GM20000 (cell line): ENCODE measurements at regions not wholly inside any gene's neighbourhood (a gene's known extent, or its start where the extent isn't known, plus 50 kb on each side); places are given as distances from the start of the nearest gene placed in this dataset.

Experiments
- DNase-seq: peaks from one replicate; pipeline ENCODE4 v3.0.0; 2012; ENCODE audit warnings: low spot score
- CTCF ChIP-seq: IDR thresholded peaks from 2 replicates; pipeline ENCODE4 v1.5.1; 2012; ENCODE audit warnings: mild to moderate bottlenecking, control low read depth; ENCODE audit errors: extremely low read depth, missing control alignments

GRCh38 chr1:70760154-70760553 lies 287.5 kb downstream of the PTGER3 start:
- DNase-seq: no peak

GRCh38 chr1:70762386-70762785 lies 285.2 kb downstream of the PTGER3 start:
- no peak for DNase-seq
- no peak for TF ChIP-seq CTCF

More at GRCh38 chr1:70760154-70760553, 287.5 kb downstream of the PTGER3 start:
- no peak for TF ChIP-seq CTCF

GRCh38 chr1:70764747-70765146 lies 282.9 kb downstream of the PTGER3 start:
- DNase-seq: no peak
- no peak for TF ChIP-seq CTCF

- no peak for TF ChIP-seq CTCF
- no peak for DNase-seq
These were observed 280.2 kb downstream of the PTGER3 start for GRCh38 chr1:70767377-70767776.

DNA sequence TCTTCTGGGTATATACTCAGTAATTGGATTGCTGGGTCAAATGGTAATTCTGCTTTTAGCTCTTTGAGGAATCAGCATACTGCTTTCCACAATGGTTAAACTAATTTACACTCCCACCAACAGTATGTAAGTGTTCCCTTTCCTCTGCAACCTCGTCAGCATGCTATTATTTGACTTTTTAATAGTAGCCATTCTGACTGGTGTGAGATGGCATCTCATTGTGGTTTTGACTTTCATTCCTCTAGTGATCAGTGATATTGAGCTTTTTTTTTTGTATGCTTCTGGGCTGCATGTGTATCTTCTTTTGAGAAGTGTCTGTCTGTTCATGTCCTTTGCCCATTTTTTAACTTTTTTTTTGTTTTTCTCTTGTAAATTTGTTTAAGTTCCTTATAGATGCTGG lies 279.4 kb downstream of the PTGER3 start:
- no peak for DNase-seq
- TF ChIP-seq CTCF: no peak

DNA sequence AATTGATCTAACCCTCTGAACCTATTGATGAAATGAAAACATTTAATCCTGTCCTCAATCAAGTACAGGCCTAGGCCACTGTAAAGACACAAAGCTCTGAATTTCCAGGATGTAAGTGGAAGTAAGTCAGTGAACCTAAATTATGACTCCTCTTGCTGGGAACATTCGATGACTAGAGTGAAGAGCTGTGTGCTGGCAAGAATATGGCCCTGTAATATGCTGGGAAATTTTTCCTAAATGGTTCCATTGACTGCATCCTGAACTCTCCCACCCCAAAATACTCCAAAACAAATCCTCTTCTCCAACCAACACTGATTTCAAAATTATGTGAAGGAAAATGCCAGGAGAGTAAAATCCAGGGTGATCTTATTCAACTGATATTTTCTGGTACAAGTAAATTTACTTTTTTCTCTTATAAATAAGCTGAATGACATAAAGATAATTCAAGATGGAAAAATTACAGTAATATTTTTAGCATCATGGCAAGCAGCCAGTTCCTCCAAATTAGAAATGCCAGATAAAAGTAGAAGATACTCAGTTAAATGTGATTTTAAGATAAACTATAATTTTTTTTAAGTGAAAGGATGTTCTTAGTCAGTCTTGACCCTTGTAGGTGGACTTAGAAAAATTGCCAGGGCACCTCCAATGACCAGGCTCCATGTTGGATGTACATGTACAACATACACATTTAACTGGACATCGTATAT lies 269.4 kb downstream of the PTGER3 start:
- no peak for TF ChIP-seq CTCF
- DNase-seq: no peak

GRCh38 chr1:70778934-70779333 lies 268.7 kb downstream of the PTGER3 start:
- no peak for DNase-seq
- TF ChIP-seq CTCF: no peak
